GM21786 (cell line): ENCODE measurements at regions not wholly inside any gene's neighbourhood (a gene's known extent, or its start where the extent isn't known, plus 50 kb on each side); places are given as distances from the start of the nearest gene placed in this dataset.

ENCODE experiments used
- ATAC-seq: cut with Tn5 transposase; IDR thresholded peaks from one replicate; pipeline ENCODE4 v1.9.1; 2021; ENCODE audit not compliant: unreplicated experiment

- ATAC-seq = no peak
Measured at GRCh38 chr4:136198358-136198757, 1333.9 kb downstream of the PCDH18 start.

GRCh38 chr4:136194962-136195361 is 1337.3 kb downstream of the PCDH18 start:
- no peak for ATAC-seq

- no peak for ATAC-seq
Measured at GRCh38 chr4:136186650-136187049, 1345.6 kb downstream of the PCDH18 start.

GRCh38 chr4:136183513-136183912 is 1348.8 kb downstream of the PCDH18 start:
- no peak for ATAC-seq

- ATAC-seq = no peak
Measured at GRCh38 chr4:136156947-136157346, 1375.3 kb downstream of the PCDH18 start.

GRCh38 chr4:136150046-136150445 is 1382.2 kb downstream of the PCDH18 start:
- ATAC-seq = no peak

GRCh38 chr4:136136601-136137000 is 1395.7 kb downstream of the PCDH18 start:
- no peak for ATAC-seq

GRCh38 chr4:136124251-136124745 is 1408.0 kb downstream of the PCDH18 start:
- no peak for ATAC-seq

- no peak for ATAC-seq
Measured at GRCh38 chr4:136121426-136121825, 1410.9 kb downstream of the PCDH18 start.

- ATAC-seq = no peak
Measured at GRCh38 chr4:136113921-136114320, 1418.4 kb downstream of the PCDH18 start.

GRCh38 chr4:136112116-136112515 is 1420.2 kb downstream of the PCDH18 start:
- no peak for ATAC-seq

GRCh38 chr4:136106753-136107152 is 1425.5 kb downstream of the PCDH18 start:
- no peak for ATAC-seq

- no peak for ATAC-seq
Measured at GRCh38 chr4:136103616-136104015, 1428.7 kb downstream of the PCDH18 start.

GRCh38 chr4:136097676-136098075 is 1434.6 kb downstream of the PCDH18 start:
- no peak for ATAC-seq

GRCh38 chr4:136088211-136088867 is 1444.0 kb downstream of the PCDH18 start:
- ATAC-seq = no peak

GRCh38 chr4:136078976-136079375 is 1453.3 kb downstream of the PCDH18 start:
- ATAC-seq = no peak

- no peak for ATAC-seq
Measured at GRCh38 chr4:136056748-136057147, 1475.5 kb downstream of the PCDH18 start.

- ATAC-seq = no peak
Measured at GRCh38 chr4:136055360-136055759, 1476.9 kb downstream of the PCDH18 start.

- no peak for ATAC-seq
Measured at GRCh38 chr4:136036744-136037143, 1495.5 kb downstream of the PCDH18 start.

GRCh38 chr4:136032391-136032790 is 1499.9 kb downstream of the PCDH18 start:
- no peak for ATAC-seq

- ATAC-seq = no peak
Measured at GRCh38 chr4:136025540-136025939, 1506.8 kb downstream of the PCDH18 start.

GRCh38 chr4:136017556-136017955 is 1514.7 kb downstream of the PCDH18 start:
- ATAC-seq = no peak

- ATAC-seq = no peak
Measured at GRCh38 chr4:136012220-136012619, 1520.1 kb downstream of the PCDH18 start.
